ENCODE measurements at regions not wholly inside any gene's neighbourhood (a gene's known extent, or its start where the extent isn't known, plus 50 kb on each side); places are given as distances from the start of the nearest gene placed in this dataset.
A peak's percentile ranks its signal among the peaks of the same experiment; 100 is the strongest.

DNA sequence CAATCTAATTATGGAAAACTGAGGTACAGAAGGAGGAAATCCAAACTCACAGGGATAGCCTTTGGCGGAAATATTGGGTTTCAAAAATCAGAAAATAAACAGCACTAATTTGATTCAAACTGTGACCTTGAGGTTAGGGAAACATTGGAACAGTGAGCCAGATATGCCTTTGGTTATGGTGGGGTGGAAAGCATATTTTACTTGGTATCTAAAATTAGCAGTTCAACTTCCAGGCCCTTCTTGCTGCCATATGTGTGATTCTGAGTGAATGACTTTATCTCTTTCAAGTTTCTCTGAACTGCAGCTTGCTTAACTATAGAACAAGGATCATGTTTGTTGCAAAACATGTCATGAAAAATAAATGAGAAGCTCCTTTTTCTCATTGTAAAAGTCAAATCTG lies 240.9 kb upstream of the VEGFC start:
- in situ Hi-C loops (cut with MboI; ENCODE audit: low sequenced_read_pairs, unreplicated experiment): no loop called here
- TF ChIP-seq, protein P1, sequence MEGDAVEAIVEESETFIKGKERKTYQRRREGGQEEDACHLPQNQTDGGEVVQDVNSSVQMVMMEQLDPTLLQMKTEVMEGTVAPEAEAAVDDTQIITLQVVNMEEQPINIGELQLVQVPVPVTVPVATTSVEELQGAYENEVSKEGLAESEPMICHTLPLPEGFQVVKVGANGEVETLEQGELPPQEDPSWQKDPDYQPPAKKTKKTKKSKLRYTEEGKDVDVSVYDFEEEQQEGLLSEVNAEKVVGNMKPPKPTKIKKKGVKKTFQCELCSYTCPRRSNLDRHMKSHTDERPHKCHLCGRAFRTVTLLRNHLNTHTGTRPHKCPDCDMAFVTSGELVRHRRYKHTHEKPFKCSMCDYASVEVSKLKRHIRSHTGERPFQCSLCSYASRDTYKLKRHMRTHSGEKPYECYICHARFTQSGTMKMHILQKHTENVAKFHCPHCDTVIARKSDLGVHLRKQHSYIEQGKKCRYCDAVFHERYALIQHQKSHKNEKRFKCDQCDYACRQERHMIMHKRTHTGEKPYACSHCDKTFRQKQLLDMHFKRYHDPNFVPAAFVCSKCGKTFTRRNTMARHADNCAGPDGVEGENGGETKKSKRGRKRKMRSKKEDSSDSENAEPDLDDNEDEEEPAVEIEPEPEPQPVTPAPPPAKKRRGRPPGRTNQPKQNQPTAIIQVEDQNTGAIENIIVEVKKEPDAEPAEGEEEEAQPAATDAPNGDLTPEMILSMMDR (IDR thresholded peaks at IDR 0.05; ENCODE audit: borderline replicate concordance, control extremely low read depth, extremely low read depth, insufficient read depth, missing control alignments): no peak

DNA sequence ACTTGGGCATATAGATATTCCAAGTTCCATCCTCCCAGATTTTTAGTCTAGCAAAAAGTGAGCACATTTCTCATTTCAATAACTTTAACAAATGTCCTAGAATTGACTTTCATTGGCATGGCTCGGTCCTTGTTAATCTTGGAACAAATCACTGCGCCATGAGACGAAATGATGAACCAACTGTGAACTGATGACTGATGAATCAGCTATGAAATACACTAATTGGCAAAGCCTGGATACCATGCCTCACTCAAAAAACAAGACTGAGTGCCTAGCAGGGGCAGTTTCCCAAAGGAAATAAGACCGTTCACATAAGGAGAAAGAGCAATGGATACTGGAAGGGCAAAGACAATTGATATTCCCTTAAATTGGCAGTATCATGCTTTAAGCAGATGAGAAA lies 248.6 kb upstream of the VEGFC start:
- DNase-seq (ENCODE audit: low spot score): no peak
- in situ Hi-C loops (cut with MboI; ENCODE audit: low sequenced_read_pairs, unreplicated experiment): loop anchor here (10.0 kb wide), 1 partner anchor 667 kb away; no protein-coding TSS in a partner anchor
- TF ChIP-seq, protein P1 (IDR thresholded peaks at IDR 0.05; ENCODE audit: borderline replicate concordance, control extremely low read depth, extremely low read depth, insufficient read depth, missing control alignments): no peak

More for the DNA sequence above, 240.9 kb upstream of the VEGFC start:
- DNase-seq (ENCODE audit: low spot score): no peak

DNA sequence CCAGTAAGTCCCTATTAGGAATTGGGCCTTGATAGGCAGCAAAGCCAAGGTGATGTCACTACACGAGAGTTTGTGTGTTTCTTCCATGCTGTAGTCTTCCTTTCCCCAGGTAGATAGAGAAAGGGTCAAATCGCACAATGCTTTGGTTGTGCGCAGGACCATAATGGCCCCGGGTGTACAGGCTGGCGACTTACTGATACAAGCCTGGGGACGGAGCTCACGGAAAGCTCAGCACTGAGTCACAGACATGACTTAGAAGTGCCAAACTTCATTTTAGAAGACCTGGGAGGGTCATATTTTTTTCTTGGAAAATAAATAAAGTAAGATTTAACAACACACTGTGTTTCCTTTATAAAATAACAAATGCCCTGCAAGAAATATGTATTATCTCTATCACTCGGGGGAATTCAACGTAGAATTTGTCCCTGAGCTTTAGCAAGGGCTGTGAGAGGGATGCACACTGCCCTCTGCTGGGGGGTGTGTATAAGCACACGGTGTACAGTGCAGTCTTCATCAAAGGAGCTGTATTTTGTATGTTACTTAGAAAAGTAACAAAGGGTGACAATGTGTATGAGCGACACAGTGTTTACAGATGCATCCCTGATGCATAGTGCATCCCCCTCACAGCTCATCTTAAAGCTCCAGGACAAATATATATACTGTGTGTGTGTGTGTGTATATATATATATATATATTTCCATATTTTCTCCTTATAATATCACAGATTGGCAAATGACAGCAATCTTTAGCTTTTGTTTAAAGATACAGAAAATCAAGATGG lies 254.5 kb upstream of the VEGFC start:
- DNase-seq (ENCODE audit: low spot score): peak; percentile 41
- TF ChIP-seq, protein P1 (IDR thresholded peaks at IDR 0.05; ENCODE audit: borderline replicate concordance, control extremely low read depth, extremely low read depth, insufficient read depth, missing control alignments): peak; percentile 78
- in situ Hi-C loops (cut with MboI; ENCODE audit: low sequenced_read_pairs, unreplicated experiment): loop anchor here (10.0 kb wide), 1 partner anchor 672 kb away; no protein-coding TSS in a partner anchor

DNA sequence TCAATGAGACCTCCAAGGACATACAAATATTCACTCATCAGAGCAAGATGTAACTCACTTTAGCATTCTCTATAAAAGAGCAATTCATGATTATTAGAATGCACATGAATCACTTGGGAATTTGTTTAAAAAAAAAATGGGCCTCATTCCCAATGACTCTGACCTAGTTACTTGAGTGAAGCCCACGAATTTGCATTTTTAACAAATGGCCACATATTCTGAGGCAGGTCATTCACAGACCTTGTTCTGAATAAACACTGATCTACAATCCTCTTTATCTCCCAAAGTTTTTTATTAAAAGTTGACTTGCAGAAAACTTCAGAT lies 255.1 kb upstream of the VEGFC start:
- in situ Hi-C loops (cut with MboI; ENCODE audit: low sequenced_read_pairs, unreplicated experiment): loop anchor here (10.0 kb wide), 1 partner anchor 673 kb away; no protein-coding TSS in a partner anchor
- TF ChIP-seq, protein P1 (IDR thresholded peaks at IDR 0.05; ENCODE audit: borderline replicate concordance, control extremely low read depth, extremely low read depth, insufficient read depth, missing control alignments): no peak
- DNase-seq (ENCODE audit: low spot score): no peak

DNA sequence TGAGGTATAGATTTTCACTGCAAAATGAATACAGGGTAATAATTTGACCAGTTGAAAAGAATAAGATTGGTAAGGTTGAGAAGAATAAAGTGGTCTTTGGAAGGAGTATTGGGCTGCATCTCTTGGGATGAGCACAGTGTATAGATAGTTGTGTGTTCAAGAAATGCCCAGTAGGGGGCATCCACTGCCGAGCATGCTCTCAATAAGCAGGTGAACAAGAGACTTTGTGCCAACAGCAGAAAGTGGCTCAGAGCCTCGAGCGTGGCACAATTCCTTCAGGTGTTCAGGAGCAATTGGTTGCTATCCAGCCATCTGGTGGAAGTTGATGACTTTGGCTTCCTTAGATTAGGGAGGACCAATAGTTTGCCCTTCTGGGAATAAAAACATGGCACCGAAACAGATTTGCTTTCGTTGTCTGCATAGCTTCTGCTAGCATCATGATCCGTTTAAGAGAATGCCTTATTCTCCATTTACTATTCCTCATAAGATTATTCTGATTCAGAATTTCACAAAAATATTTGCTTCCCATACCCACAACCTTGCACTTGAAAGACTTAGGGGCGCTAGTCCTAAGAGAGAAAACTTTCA lies 258.1 kb upstream of the NEIL3 start:
- peak; percentile 29 for DNase-seq (ENCODE audit: low spot score)
- in situ Hi-C loops (cut with MboI; ENCODE audit: low sequenced_read_pairs, unreplicated experiment): no loop called here
- TF ChIP-seq, protein P1 (IDR thresholded peaks at IDR 0.05; ENCODE audit: borderline replicate concordance, control extremely low read depth, extremely low read depth, insufficient read depth, missing control alignments): peak; percentile 17

DNA sequence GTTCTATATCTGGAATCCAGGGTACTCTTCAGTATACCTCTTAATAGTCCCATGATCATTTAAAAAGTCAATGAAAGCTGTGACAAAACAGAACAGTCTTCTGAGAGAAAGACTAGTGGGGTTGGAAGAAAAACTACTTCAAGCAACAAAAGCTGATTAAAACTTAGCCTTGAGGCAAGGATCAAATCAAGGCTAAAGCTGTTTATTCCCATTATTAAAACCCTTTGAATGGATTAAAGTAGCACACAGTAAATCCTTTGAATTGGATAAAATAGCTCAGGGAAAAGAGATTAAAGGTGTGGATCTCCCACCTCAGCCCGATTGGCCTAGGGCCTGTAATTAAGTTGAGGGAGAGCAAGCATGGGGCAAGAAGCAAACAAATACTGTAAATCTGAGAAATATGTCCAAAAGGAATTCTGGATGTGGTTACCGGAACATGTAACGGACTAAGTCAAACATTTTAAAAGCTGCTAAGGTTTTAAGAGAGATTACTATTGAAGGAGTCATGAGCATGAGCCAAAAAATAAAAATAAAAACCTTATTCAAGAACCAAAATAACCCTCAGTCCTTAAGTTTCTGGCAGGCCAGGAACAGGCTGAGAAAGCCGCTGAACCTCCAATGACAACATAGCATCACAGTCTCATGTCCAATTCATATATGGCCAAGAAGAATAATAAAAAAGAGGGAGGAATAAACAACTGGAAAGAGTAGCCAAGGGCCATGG lies 257.3 kb upstream of the NEIL3 start:
- in situ Hi-C loops (cut with MboI; ENCODE audit: low sequenced_read_pairs, unreplicated experiment): no loop called here
- DNase-seq (ENCODE audit: low spot score): no peak
- TF ChIP-seq, protein P1 (IDR thresholded peaks at IDR 0.05; ENCODE audit: borderline replicate concordance, control extremely low read depth, extremely low read depth, insufficient read depth, missing control alignments): no peak
